Lower leg skin (tissue), 3 donors: ENCODE measurements at regions not wholly inside any gene's neighbourhood (a gene's known extent, or its start where the extent isn't known, plus 50 kb on each side); places are given as distances from the start of the nearest gene placed in this dataset.

ENCODE experiments used
- CTCF ChIP-seq, 3 donors: fragments of 450-650 bp; IDR thresholded peaks; one replicate each; pipeline ENCODE4 v1.5.1; 2016; ENCODE audit warnings: antibody characterized with exemption in 3 of 3, mild to moderate bottlenecking in 3 of 3, moderate library complexity in 2 of 3
- POLR2A ChIP-seq, 2 donors: fragments of 450-650 bp; IDR thresholded peaks; one replicate each; pipeline ENCODE4 v1.6.1; 2016 to 2017; ENCODE audit warnings: antibody characterized with exemption in 2 of 2, mild to moderate bottlenecking in 1 of 2, moderate library complexity in 1 of 2

- TF ChIP-seq CTCF (IDR thresholded peaks at IDR 0.05) (no peak), POLR2A (IDR thresholded peaks at IDR 0.05) (no peak)
These were observed 126.5 kb downstream of the NUDT12 start for GRCh38 chr5:103436112-103436511.
